ENCODE measurements at regions not wholly inside any gene's neighbourhood (a gene's known extent, or its start where the extent isn't known, plus 50 kb on each side); places are given as distances from the start of the nearest gene placed in this dataset.

DNA sequence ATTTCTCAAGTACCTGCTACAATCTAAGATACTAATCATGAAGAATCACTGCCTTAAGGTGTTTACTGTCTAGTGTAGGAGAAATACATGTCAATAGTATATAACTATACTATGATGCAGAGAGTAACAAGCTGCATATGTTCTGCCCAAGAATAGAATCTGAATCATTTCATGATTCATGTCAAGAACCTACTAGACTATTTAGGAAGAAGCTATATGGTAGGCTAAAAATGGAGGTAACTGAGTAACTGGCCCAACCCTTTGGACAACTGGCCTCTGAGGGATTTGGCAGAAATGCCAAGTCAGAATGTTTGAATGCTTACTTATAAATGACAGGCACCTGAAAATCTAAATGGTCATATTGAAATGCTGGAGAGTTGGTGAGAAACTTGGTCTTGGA is 59.9 kb upstream of the DGKG start:
- H3K27me3 ChIP-seq (ENCODE audit: insufficient read depth, poor library complexity, severe bottlenecking): no peaks in the 10 kb centered on the region
- no peak overlapping the region for H3K27ac ChIP-seq (replicated peaks)
- TF ChIP-seq, protein P1, sequence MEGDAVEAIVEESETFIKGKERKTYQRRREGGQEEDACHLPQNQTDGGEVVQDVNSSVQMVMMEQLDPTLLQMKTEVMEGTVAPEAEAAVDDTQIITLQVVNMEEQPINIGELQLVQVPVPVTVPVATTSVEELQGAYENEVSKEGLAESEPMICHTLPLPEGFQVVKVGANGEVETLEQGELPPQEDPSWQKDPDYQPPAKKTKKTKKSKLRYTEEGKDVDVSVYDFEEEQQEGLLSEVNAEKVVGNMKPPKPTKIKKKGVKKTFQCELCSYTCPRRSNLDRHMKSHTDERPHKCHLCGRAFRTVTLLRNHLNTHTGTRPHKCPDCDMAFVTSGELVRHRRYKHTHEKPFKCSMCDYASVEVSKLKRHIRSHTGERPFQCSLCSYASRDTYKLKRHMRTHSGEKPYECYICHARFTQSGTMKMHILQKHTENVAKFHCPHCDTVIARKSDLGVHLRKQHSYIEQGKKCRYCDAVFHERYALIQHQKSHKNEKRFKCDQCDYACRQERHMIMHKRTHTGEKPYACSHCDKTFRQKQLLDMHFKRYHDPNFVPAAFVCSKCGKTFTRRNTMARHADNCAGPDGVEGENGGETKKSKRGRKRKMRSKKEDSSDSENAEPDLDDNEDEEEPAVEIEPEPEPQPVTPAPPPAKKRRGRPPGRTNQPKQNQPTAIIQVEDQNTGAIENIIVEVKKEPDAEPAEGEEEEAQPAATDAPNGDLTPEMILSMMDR (IDR thresholded peaks at IDR 0.05; ENCODE audit: insufficient read depth, low read length): no peak
- TF ChIP-seq SPI1 (IDR thresholded peaks at IDR 0.05; ENCODE audit: borderline replicate concordance, low read depth) (no peak), REST (IDR thresholded peaks at IDR 0.05; ENCODE audit: insufficient replicate concordance, low read depth) (no peak), GABPA (IDR thresholded peaks at IDR 0.05; ENCODE audit: low read depth) (no peak), POLR2AphosphoS5 (IDR thresholded peaks at IDR 0.05; ENCODE audit: low read depth) (no peak)
- DNase-seq (ENCODE audit: low read depth in 1 of 2, low spot score in 1 of 2): no peak
- no peak overlapping the region for H3K4me3 ChIP-seq (replicated peaks; ENCODE audit: insufficient read depth, low read length)

DNA sequence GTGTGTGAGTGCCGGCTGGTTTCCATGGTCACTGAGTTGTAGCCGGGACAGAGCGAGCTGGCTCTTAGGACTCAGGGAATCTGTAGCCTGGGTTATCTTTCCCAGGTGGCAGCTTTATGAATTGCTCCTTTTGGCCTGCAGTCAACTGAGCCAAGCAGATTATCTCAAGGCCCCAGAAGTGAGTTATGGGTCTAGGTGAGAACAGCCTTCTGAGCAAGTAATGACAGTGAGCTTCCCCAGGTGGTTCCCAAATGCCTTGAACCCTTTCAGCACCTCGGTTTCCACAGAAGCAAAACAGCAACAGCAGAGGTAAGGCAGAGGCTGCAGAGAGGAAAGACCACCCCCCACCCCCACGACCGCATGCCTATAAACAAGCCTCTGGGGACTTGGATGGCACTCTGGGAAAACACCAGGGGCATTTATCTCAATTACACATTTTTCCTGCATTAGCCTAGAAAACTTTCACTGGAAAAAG is 56.7 kb upstream of the DGKG start:
- no peak for DNase-seq (ENCODE audit: low read depth in 1 of 2, low spot score in 1 of 2)
- TF ChIP-seq REST (IDR thresholded peaks at IDR 0.05; ENCODE audit: insufficient replicate concordance, low read depth): no peak
- TF ChIP-seq POLR2AphosphoS5 (IDR thresholded peaks at IDR 0.05; ENCODE audit: low read depth): no peak
- TF ChIP-seq GABPA (IDR thresholded peaks at IDR 0.05; ENCODE audit: low read depth): no peak
- TF ChIP-seq, protein P1 (IDR thresholded peaks at IDR 0.05; ENCODE audit: insufficient read depth, low read length): no peak
- no peak for TF ChIP-seq SPI1 (IDR thresholded peaks at IDR 0.05; ENCODE audit: borderline replicate concordance, low read depth)
- H3K4me3 ChIP-seq (replicated peaks; ENCODE audit: insufficient read depth, low read length): no peak overlapping the region
- H3K27me3 ChIP-seq (ENCODE audit: insufficient read depth, poor library complexity, severe bottlenecking): no peaks in the 10 kb centered on the region
- no peak overlapping the region for H3K27ac ChIP-seq (replicated peaks)

GRCh38 chr3:186417791-186418190 is 55.8 kb upstream of the DGKG start:
- Histone ChIP-seq H3K27me3 (ENCODE audit: insufficient read depth, poor library complexity, severe bottlenecking) (no peaks in the 10 kb centered on the region), H3K4me3 (replicated peaks; ENCODE audit: insufficient read depth, low read length) (no peak overlapping the region), H3K27ac (replicated peaks) (no peak overlapping the region)
- no peak for DNase-seq (ENCODE audit: low read depth in 1 of 2, low spot score in 1 of 2)
- no peak for TF ChIP-seq POLR2AphosphoS5 (IDR thresholded peaks at IDR 0.05; ENCODE audit: low read depth)
- no peak for TF ChIP-seq SPI1 (IDR thresholded peaks at IDR 0.05; ENCODE audit: borderline replicate concordance, low read depth)
- no peak for TF ChIP-seq REST (IDR thresholded peaks at IDR 0.05; ENCODE audit: insufficient replicate concordance, low read depth)
- TF ChIP-seq, protein P1 (IDR thresholded peaks at IDR 0.05; ENCODE audit: insufficient read depth, low read length): no peak
- TF ChIP-seq GABPA (IDR thresholded peaks at IDR 0.05; ENCODE audit: low read depth): no peak

Measured in HL-60 (cell line).